H9 (cell line): ENCODE measurements at regions not wholly inside any gene's neighbourhood (a gene's known extent, or its start where the extent isn't known, plus 50 kb on each side); places are given as distances from the start of the nearest gene placed in this dataset.

Source experiments
- DNase-seq: peaks from one replicate; pipeline ENCODE4 v3.0.0-alpha.2; 2017
- H2AFZ ChIP-seq: one replicate; pipeline ENCODE4 v1.6.1; 2013; ENCODE audit warnings: mild to moderate bottlenecking, low read length, control low read depth, moderate library complexity
- H2AK5ac ChIP-seq: 2 replicates; pipeline ENCODE4 v1.6.1; 2013; ENCODE audit warnings: low read length, control low read depth, mixed read lengths; ENCODE audit not compliant: insufficient read length
- H2BK120ac ChIP-seq: one replicate; pipeline ENCODE4 v1.6.1; 2013; ENCODE audit warnings: low read depth, mild to moderate bottlenecking, low read length, control low read depth, inconsistent platforms; ENCODE audit not compliant: poor library complexity, severe bottlenecking
- H2BK12ac ChIP-seq: 2 replicates; pipeline ENCODE4 v1.6.1; 2013; ENCODE audit warnings: low read length, control low read depth, mixed read lengths, low read depth; ENCODE audit not compliant: insufficient read length
- H2BK15ac ChIP-seq: 2 replicates; pipeline ENCODE4 v1.6.1; 2013; ENCODE audit warnings: low read depth, low read length, control low read depth
- H2BK20ac ChIP-seq: one replicate; pipeline ENCODE4 v1.6.1; 2013; ENCODE audit warnings: low read depth, mild to moderate bottlenecking, low read length, control low read depth, inconsistent platforms; ENCODE audit not compliant: poor library complexity, severe bottlenecking
- H2BK5ac ChIP-seq: 2 replicates; pipeline ENCODE4 v1.6.1; 2013; ENCODE audit warnings: low read length, control low read depth, mixed read lengths; ENCODE audit not compliant: insufficient read length
- H3K14ac ChIP-seq: 2 replicates; pipeline ENCODE4 v1.6.1; 2013; ENCODE audit warnings: low read length, control low read depth; ENCODE audit not compliant: insufficient read depth
- H3K18ac ChIP-seq: 2 replicates; pipeline ENCODE4 v1.6.1; 2013; ENCODE audit warnings: low read depth, mild to moderate bottlenecking, mixed read lengths, low read length, control low read depth; ENCODE audit not compliant: insufficient read length
- H3K23ac ChIP-seq: 2 replicates; pipeline ENCODE4 v1.6.1; 2013; ENCODE audit warnings: low read length, control low read depth, mixed read lengths, low read depth; ENCODE audit not compliant: insufficient read length
- H3K23me2 ChIP-seq: 2 replicates; pipeline ENCODE4 v1.6.1; 2013; ENCODE audit warnings: low read depth, mild to moderate bottlenecking, mixed read lengths, low read length, control low read depth; ENCODE audit not compliant: insufficient read length, poor library complexity, severe bottlenecking
- H3K27ac ChIP-seq: 2 replicates; pipeline ENCODE4 v1.5.1; 2013; ENCODE audit warnings: low read length, control low read depth, mixed read lengths, low read depth; ENCODE audit not compliant: insufficient read length
- H3K27me3 ChIP-seq: 2 replicates; pipeline ENCODE4 v1.6.1; 2013; ENCODE audit warnings: low read length, control low read depth, inconsistent platforms; ENCODE audit not compliant: insufficient read depth
- H3K4ac ChIP-seq: 2 replicates; pipeline ENCODE4 v1.6.1; 2013; ENCODE audit warnings: low read depth, mild to moderate bottlenecking, control low read depth, inconsistent platforms, low read length, moderate library complexity
- H3K4me1 ChIP-seq: 2 replicates; pipeline ENCODE4 v1.6.1; 2013; ENCODE audit warnings: low read length, control low read depth, inconsistent platforms; ENCODE audit not compliant: insufficient read depth
- H3K4me2 ChIP-seq: 2 replicates; pipeline ENCODE4 v1.6.1; 2013; ENCODE audit warnings: low read length, control low read depth, mixed read lengths; ENCODE audit not compliant: insufficient read length, insufficient read depth
- H3K56ac ChIP-seq: 2 replicates; pipeline ENCODE4 v1.6.1; 2013; ENCODE audit warnings: low read depth, mild to moderate bottlenecking, mixed read lengths, low read length, control low read depth; ENCODE audit not compliant: insufficient read length
- H3K79me1 ChIP-seq: 2 replicates; pipeline ENCODE4 v1.6.1; 2013; ENCODE audit warnings: low read depth, mild to moderate bottlenecking, moderate library complexity, low read length, control low read depth, inconsistent platforms; ENCODE audit not compliant: insufficient read depth, poor library complexity, severe bottlenecking
- H3K79me2 ChIP-seq: 2 replicates; pipeline ENCODE4 v1.6.1; 2013; ENCODE audit warnings: low read length, control low read depth, inconsistent platforms; ENCODE audit not compliant: insufficient read depth
- H3K9ac ChIP-seq: 2 replicates; pipeline ENCODE4 v1.6.1; 2013; ENCODE audit warnings: low read length, control low read depth, mixed read lengths; ENCODE audit not compliant: insufficient read length; ENCODE audit errors: extremely low read depth
- H3K9me3 ChIP-seq: one replicate; pipeline ENCODE4 v1.6.1; 2013; ENCODE audit warnings: low read depth, low read length, inconsistent platforms; ENCODE audit not compliant: control insufficient read depth
- H3T11ph ChIP-seq: one replicate; pipeline ENCODE4 v1.6.1; 2013; ENCODE audit warnings: mild to moderate bottlenecking, low read length, control low read depth, inconsistent platforms
- H4K20me1 ChIP-seq: one replicate; pipeline ENCODE4 v1.6.1; 2013; ENCODE audit not compliant: control insufficient read depth, insufficient read length, insufficient read depth
- H4K5ac ChIP-seq: 2 replicates; pipeline ENCODE4 v1.6.1; 2013; ENCODE audit warnings: low read depth, mild to moderate bottlenecking, mixed read lengths, low read length, control low read depth; ENCODE audit not compliant: insufficient read length
- H4K8ac ChIP-seq: replicated peaks from 2 replicates; pipeline ENCODE4 v1.6.1; 2013; ENCODE audit warnings: low read length, control low read depth, mixed read lengths, low read depth; ENCODE audit not compliant: insufficient read length
- H4K91ac ChIP-seq: 2 replicates; pipeline ENCODE4 v1.6.1; 2013; ENCODE audit warnings: low read depth, mild to moderate bottlenecking, moderate library complexity, mixed read lengths, low read length, control low read depth; ENCODE audit not compliant: insufficient read length
- H3K27ac Mint-ChIP-seq, 3 experiments: 2 replicates in 2 of 3; 3 replicates in 1 of 3; pipeline ENCODE4 v1.8.0; 2020 to 2021; ENCODE audit warnings: mixed read lengths in 3 of 3, mild to moderate bottlenecking in 1 of 3, moderate library complexity in 1 of 3
- H3K27me3 Mint-ChIP-seq: 2 replicates; pipeline ENCODE4 v1.8.0; 2021; ENCODE audit warnings: low read depth, mild to moderate bottlenecking, moderate library complexity, mixed read lengths
- H3K36me3 Mint-ChIP-seq, 3 experiments: 2 replicates in 2 of 3; 3 replicates in 1 of 3; pipeline ENCODE4 v1.8.0; 2020 to 2021; ENCODE audit warnings: low read depth in 3 of 3, mixed read lengths in 3 of 3; ENCODE audit not compliant: insufficient read depth in 1 of 3
- H3K4me1 Mint-ChIP-seq, 2 experiments: 2 replicates each; pipeline ENCODE4 v1.8.0; 2020; ENCODE audit warnings: mixed read lengths in 2 of 2
- H3K4me3 Mint-ChIP-seq, 2 experiments: 2 replicates in 1 of 2; 3 replicates in 1 of 2; pipeline ENCODE4 v1.8.0; 2020 to 2021; ENCODE audit warnings: mild to moderate bottlenecking in 2 of 2, mixed read lengths in 2 of 2, moderate library complexity in 1 of 2
- H3K9me3 Mint-ChIP-seq, 2 experiments: 2 replicates in 1 of 2; 3 replicates in 1 of 2; pipeline ENCODE4 v1.8.0; 2020; ENCODE audit warnings: mild to moderate bottlenecking in 2 of 2, mixed read lengths in 2 of 2, moderate library complexity in 1 of 2
- WGBS: extraction: QIAGEN DNeasy Blood & Tissue Kit; methylation state at CpG from one replicate; pipeline ENCODE4 v1.1.7; 2013; ENCODE audit warnings: missing lambda C conversion rate, low lambda C conversion rate, mixed read lengths; ENCODE audit not compliant: insufficient read length; ENCODE audit errors: extremely low coverage; 5-methylcytosine and 5-hydroxymethylcytosine counted together
- TF ChIP-seq, protein P1 (sequence below): fragments of 200-600 bp; sonication (generic); conservative IDR thresholded peaks from 3 replicates; pipeline ENCODE4 v1.8.0; 2021; ENCODE audit warnings: antibody characterized with exemption, mild to moderate bottlenecking

DNA sequence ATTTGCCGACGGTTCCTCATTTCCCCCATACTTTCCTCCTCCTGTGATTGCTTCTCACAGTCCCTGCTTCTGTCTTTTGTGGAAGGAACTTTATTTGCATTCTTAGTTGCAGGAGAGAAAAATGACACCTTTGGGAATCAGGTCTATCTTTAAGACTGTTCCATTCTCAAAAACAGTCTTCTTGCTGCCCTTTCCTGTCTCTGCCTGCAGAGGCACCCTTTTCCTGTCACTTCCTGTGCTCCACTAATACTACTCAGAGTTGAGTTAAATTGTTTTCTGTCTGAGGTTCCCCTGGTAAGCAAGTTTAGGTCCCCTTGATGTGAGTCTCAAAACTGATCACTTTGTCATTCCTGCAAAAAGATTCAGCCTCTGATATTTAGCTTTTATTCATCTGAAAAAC, 208.8 kb upstream of the CLNK start:
- no peaks in the 10 kb centered on the region for H3K27me3 Mint-ChIP-seq
- H3K4ac ChIP-seq, result no peak overlapping the region
- H4K8ac ChIP-seq, result no peak overlapping the region
- H3K79me2 ChIP-seq, result no peaks in the 10 kb centered on the region
- H3K27ac Mint-ChIP-seq, result peak overlapping the region in 1 of 3 experiments; percentile 7; a peak in 1 of 7 replicates
- H3T11ph ChIP-seq, result no peak overlapping the region
- H2BK15ac ChIP-seq, result no peak overlapping the region
- no peaks in the 10 kb centered on the region for H3K27me3 ChIP-seq
- no peaks in the 10 kb centered on the region for H3K9me3 Mint-ChIP-seq
- no peak overlapping the region for H2BK12ac ChIP-seq
- peak; percentile 32 for DNase-seq
- H2BK5ac ChIP-seq, result no peak overlapping the region
- H3K14ac ChIP-seq, result no peak overlapping the region
- H3K4me3 Mint-ChIP-seq, result no peak overlapping the region
- H2AK5ac ChIP-seq, result no peak overlapping the region
- H3K4me1 Mint-ChIP-seq, result 0 out of 4 replicates have a peak, but pooled peaks cover 0 to 2% of the 10 kb centered on the region in 2 experiments
- H3K23ac ChIP-seq, result no peak overlapping the region
- no CpG with 5 or more reads among the region's 2 CpGs for WGBS
- H2BK120ac ChIP-seq, result no peak overlapping the region
- TF ChIP-seq, protein P1, sequence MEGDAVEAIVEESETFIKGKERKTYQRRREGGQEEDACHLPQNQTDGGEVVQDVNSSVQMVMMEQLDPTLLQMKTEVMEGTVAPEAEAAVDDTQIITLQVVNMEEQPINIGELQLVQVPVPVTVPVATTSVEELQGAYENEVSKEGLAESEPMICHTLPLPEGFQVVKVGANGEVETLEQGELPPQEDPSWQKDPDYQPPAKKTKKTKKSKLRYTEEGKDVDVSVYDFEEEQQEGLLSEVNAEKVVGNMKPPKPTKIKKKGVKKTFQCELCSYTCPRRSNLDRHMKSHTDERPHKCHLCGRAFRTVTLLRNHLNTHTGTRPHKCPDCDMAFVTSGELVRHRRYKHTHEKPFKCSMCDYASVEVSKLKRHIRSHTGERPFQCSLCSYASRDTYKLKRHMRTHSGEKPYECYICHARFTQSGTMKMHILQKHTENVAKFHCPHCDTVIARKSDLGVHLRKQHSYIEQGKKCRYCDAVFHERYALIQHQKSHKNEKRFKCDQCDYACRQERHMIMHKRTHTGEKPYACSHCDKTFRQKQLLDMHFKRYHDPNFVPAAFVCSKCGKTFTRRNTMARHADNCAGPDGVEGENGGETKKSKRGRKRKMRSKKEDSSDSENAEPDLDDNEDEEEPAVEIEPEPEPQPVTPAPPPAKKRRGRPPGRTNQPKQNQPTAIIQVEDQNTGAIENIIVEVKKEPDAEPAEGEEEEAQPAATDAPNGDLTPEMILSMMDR, result peak; percentile 71
- H2BK20ac ChIP-seq, result no peak overlapping the region
- no peak overlapping the region for H4K91ac ChIP-seq
- no peak overlapping the region for H3K4me2 ChIP-seq
- H3K36me3 Mint-ChIP-seq, result peaks cover 0 to 1% (median 0%) of the 10 kb centered on the region in 3 experiments; a peak in 1 of 7 replicates
- no peak overlapping the region for H3K18ac ChIP-seq
- no peak overlapping the region for H3K9ac ChIP-seq
- no peaks in the 10 kb centered on the region for H4K20me1 ChIP-seq
- H2AFZ ChIP-seq, result no peak overlapping the region
- no peak overlapping the region for H4K5ac ChIP-seq
- no peaks in the 10 kb centered on the region for H3K23me2 ChIP-seq
- no peaks in the 10 kb centered on the region for H3K79me1 ChIP-seq
- no peak overlapping the region for H3K27ac ChIP-seq
- no peaks in the 10 kb centered on the region for H3K4me1 ChIP-seq
- H3K56ac ChIP-seq, result no peak overlapping the region
- no peaks in the 10 kb centered on the region for H3K9me3 ChIP-seq
